Thyroid gland (tissue), 4 donors: ENCODE measurements at regions not wholly inside any gene's neighbourhood (a gene's known extent, or its start where the extent isn't known, plus 50 kb on each side); places are given as distances from the start of the nearest gene placed in this dataset.

ENCODE experiments used
- POLR2A ChIP-seq, 2 donors: fragments of 450-650 bp; IDR thresholded peaks; one replicate each; pipeline ENCODE4 v1.6.1; 2017; ENCODE audit warnings: antibody characterized with exemption in 2 of 2, mild to moderate bottlenecking in 2 of 2, moderate library complexity in 1 of 2
- TF ChIP-seq, protein P1 (sequence below), 6 experiments: fragments of 200-600 bp in 3 of 6; fragments of 450-650 bp in 3 of 6; sonication (generic) in 3 of 6; IDR thresholded peaks; one replicate each; pipeline ENCODE4 v1.5.1; 2016 to 2019; ENCODE audit warnings: antibody characterized with exemption in 6 of 6, mild to moderate bottlenecking in 2 of 6, inconsistent platforms in 1 of 6, moderate library complexity in 1 of 6

DNA sequence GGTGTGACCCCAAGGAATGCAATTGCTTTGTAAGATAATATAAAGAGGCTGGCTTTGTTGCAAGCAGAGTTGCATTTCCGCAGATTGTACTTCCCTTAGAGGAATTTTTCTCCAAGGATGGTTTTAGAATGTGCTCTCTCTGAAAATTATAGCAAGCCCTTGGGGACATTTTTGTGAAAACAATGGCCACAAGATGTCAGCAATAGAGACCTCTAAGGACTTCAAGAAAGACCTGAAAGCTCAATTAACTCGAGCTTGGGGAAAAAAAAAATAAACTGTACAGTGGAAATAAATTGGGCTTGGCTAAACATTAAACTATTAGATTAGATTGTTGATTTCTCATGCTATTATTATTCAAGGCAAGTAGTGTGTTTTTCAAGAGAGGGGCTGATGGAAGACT is 81.3 kb upstream of the KYNU start:
- TF ChIP-seq, protein P1, sequence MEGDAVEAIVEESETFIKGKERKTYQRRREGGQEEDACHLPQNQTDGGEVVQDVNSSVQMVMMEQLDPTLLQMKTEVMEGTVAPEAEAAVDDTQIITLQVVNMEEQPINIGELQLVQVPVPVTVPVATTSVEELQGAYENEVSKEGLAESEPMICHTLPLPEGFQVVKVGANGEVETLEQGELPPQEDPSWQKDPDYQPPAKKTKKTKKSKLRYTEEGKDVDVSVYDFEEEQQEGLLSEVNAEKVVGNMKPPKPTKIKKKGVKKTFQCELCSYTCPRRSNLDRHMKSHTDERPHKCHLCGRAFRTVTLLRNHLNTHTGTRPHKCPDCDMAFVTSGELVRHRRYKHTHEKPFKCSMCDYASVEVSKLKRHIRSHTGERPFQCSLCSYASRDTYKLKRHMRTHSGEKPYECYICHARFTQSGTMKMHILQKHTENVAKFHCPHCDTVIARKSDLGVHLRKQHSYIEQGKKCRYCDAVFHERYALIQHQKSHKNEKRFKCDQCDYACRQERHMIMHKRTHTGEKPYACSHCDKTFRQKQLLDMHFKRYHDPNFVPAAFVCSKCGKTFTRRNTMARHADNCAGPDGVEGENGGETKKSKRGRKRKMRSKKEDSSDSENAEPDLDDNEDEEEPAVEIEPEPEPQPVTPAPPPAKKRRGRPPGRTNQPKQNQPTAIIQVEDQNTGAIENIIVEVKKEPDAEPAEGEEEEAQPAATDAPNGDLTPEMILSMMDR (IDR thresholded peaks at IDR 0.05) = no peak
- TF ChIP-seq POLR2A (IDR thresholded peaks at IDR 0.05) = no peak
